ENCODE measurements at regions not wholly inside any gene's neighbourhood (a gene's known extent, or its start where the extent isn't known, plus 50 kb on each side); places are given as distances from the start of the nearest gene placed in this dataset.

- no peaks in the 10 kb centered on the region for H3K36me3 Mint-ChIP-seq (ENCODE audit: unreplicated experiment)
- H3K4me1 Mint-ChIP-seq (ENCODE audit: unreplicated experiment) = no peaks in the 10 kb centered on the region
- no peak for DNase-seq (ENCODE audit: extremely low spot score, unreplicated experiment)
- peaks cover 27% of the 10 kb centered on the region for H3K9me3 Mint-ChIP-seq (ENCODE audit: unreplicated experiment)
- no peak overlapping the region for H3K27ac Mint-ChIP-seq (ENCODE audit: unreplicated experiment)
- TF ChIP-seq CTCF (IDR thresholded peaks at IDR 0.05) = no peak
- H3K27me3 Mint-ChIP-seq (ENCODE audit: unreplicated experiment) = no peaks in the 10 kb centered on the region
- H3K4me3 Mint-ChIP-seq (ENCODE audit: unreplicated experiment) = no peak overlapping the region
Observed at GRCh38 chr11:22065472-22065871, 127.4 kb upstream of the ANO5 start.

GRCh38 chr11:22069844-22070243 lies 123.0 kb upstream of the ANO5 start:
- Mint-ChIP-seq H3K36me3 (ENCODE audit: unreplicated experiment) (no peaks in the 10 kb centered on the region), H3K9me3 (ENCODE audit: unreplicated experiment) (peaks cover 48% of the 10 kb centered on the region), H3K4me3 (ENCODE audit: unreplicated experiment) (no peak overlapping the region), H3K4me1 (ENCODE audit: unreplicated experiment) (no peaks in the 10 kb centered on the region), H3K27me3 (ENCODE audit: unreplicated experiment) (no peaks in the 10 kb centered on the region), H3K27ac (ENCODE audit: unreplicated experiment) (no peak overlapping the region)
- no peak for TF ChIP-seq CTCF (IDR thresholded peaks at IDR 0.05)
- no peak for DNase-seq (ENCODE audit: extremely low spot score, unreplicated experiment)

GRCh38 chr11:22076271-22076930 lies 116.5 kb upstream of the ANO5 start:
- no peak for TF ChIP-seq CTCF (IDR thresholded peaks at IDR 0.05)
- peaks cover 19% of the 10 kb centered on the region for H3K9me3 Mint-ChIP-seq (ENCODE audit: unreplicated experiment)
- H3K27ac Mint-ChIP-seq (ENCODE audit: unreplicated experiment) = no peak overlapping the region
- DNase-seq (ENCODE audit: extremely low spot score, unreplicated experiment) = no peak
- H3K36me3 Mint-ChIP-seq (ENCODE audit: unreplicated experiment) = no peaks in the 10 kb centered on the region
- H3K4me3 Mint-ChIP-seq (ENCODE audit: unreplicated experiment) = no peak overlapping the region
- H3K27me3 Mint-ChIP-seq (ENCODE audit: unreplicated experiment) = no peaks in the 10 kb centered on the region
- no peaks in the 10 kb centered on the region for H3K4me1 Mint-ChIP-seq (ENCODE audit: unreplicated experiment)

GRCh38 chr11:22078063-22078462 lies 114.8 kb upstream of the ANO5 start:
- Mint-ChIP-seq H3K36me3 (ENCODE audit: unreplicated experiment) (no peaks in the 10 kb centered on the region), H3K4me3 (ENCODE audit: unreplicated experiment) (no peak overlapping the region), H3K27me3 (ENCODE audit: unreplicated experiment) (no peaks in the 10 kb centered on the region), H3K4me1 (ENCODE audit: unreplicated experiment) (no peaks in the 10 kb centered on the region), H3K27ac (ENCODE audit: unreplicated experiment) (no peak overlapping the region), H3K9me3 (ENCODE audit: unreplicated experiment) (peaks cover 22% of the 10 kb centered on the region)
- no peak for DNase-seq (ENCODE audit: extremely low spot score, unreplicated experiment)
- TF ChIP-seq CTCF (IDR thresholded peaks at IDR 0.05) = no peak

- Mint-ChIP-seq H3K4me3 (ENCODE audit: unreplicated experiment) (no peak overlapping the region), H3K9me3 (ENCODE audit: unreplicated experiment) (peaks cover 13% of the 10 kb centered on the region), H3K27me3 (ENCODE audit: unreplicated experiment) (no peaks in the 10 kb centered on the region), H3K4me1 (ENCODE audit: unreplicated experiment) (no peaks in the 10 kb centered on the region), H3K36me3 (ENCODE audit: unreplicated experiment) (no peaks in the 10 kb centered on the region), H3K27ac (ENCODE audit: unreplicated experiment) (no peak overlapping the region)
- DNase-seq (ENCODE audit: extremely low spot score, unreplicated experiment) = no peak
- TF ChIP-seq CTCF (IDR thresholded peaks at IDR 0.05) = no peak
Observed at GRCh38 chr11:22079133-22079872, 113.6 kb upstream of the ANO5 start.

Measured in osteocyte (in vitro differentiated cells).